GM21526 (cell line): ENCODE measurements at regions not wholly inside any gene's neighbourhood (a gene's known extent, or its start where the extent isn't known, plus 50 kb on each side); places are given as distances from the start of the nearest gene placed in this dataset.

Source experiments
- ATAC-seq: cut with Tn5 transposase; IDR thresholded peaks from one replicate; pipeline ENCODE4 v1.9.1; 2021; ENCODE audit warnings: moderate library complexity; ENCODE audit not compliant: unreplicated experiment, low FRiP score

GRCh38 chr6:21375151-21376116 is 218.1 kb upstream of the SOX4 start:
- ATAC-seq, result no peak

GRCh38 chr6:21377356-21377755 is 216.2 kb upstream of the SOX4 start:
- no peak for ATAC-seq

GRCh38 chr6:21381331-21381963 is 212.1 kb upstream of the SOX4 start:
- ATAC-seq, result no peak

GRCh38 chr6:21382821-21383449 is 210.6 kb upstream of the SOX4 start:
- no peak for ATAC-seq

GRCh38 chr6:21383450-21384085 is 210.0 kb upstream of the SOX4 start:
- no peak for ATAC-seq

GRCh38 chr6:21384216-21384615 is 209.3 kb upstream of the SOX4 start:
- no peak for ATAC-seq

GRCh38 chr6:21386744-21387143 is 206.8 kb upstream of the SOX4 start:
- no peak for ATAC-seq

- ATAC-seq, result no peak
Measured at GRCh38 chr6:21390532-21391213, 202.9 kb upstream of the SOX4 start.

GRCh38 chr6:21392177-21392576 is 201.4 kb upstream of the SOX4 start:
- ATAC-seq, result no peak

- ATAC-seq, result no peak
Measured at GRCh38 chr6:21393441-21394165, 199.9 kb upstream of the SOX4 start.

- no peak for ATAC-seq
Measured at GRCh38 chr6:21395121-21395520, 198.4 kb upstream of the SOX4 start.

GRCh38 chr6:21396313-21396712 is 197.2 kb upstream of the SOX4 start:
- ATAC-seq, result no peak

- no peak for ATAC-seq
Measured at GRCh38 chr6:21398741-21399325, 194.7 kb upstream of the SOX4 start.

GRCh38 chr6:21402368-21402767 is 191.2 kb upstream of the SOX4 start:
- ATAC-seq, result no peak

- ATAC-seq, result peak; percentile 78
Measured at GRCh38 chr6:21404577-21404976, 189.0 kb upstream of the SOX4 start.

GRCh38 chr6:21406316-21406715 is 187.2 kb upstream of the SOX4 start:
- no peak for ATAC-seq

GRCh38 chr6:21409231-21409630 is 184.3 kb upstream of the SOX4 start:
- ATAC-seq, result no peak

- no peak for ATAC-seq
Measured at GRCh38 chr6:21413428-21413827, 180.1 kb upstream of the SOX4 start.

- no peak for ATAC-seq
Measured at GRCh38 chr6:21414065-21414464, 179.5 kb upstream of the SOX4 start.
